ENCODE measurements at regions not wholly inside any gene's neighbourhood (a gene's known extent, or its start where the extent isn't known, plus 50 kb on each side); places are given as distances from the start of the nearest gene placed in this dataset.

DNA sequence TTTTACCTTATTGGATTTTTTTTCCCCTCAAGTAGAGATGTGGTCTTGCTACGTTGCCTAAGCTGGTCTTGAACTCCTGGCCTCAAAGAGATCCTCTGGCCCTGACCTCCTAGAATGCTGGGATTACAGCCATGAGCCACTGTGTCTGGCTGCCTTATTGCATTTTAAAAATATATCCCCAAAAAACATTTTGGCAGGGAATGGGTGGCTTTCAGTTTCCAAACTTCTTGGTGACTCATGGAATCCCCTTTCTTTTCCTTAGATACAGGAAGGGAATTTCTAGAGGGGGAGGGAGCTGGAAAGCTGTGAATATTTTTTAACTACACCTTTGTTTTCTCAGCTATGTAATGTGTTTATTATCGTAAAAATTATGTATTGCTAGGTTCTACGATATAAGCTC is 73.3 kb downstream of the SNRPE start:
- no peak for DNase-seq (ENCODE audit: low read depth)
- H3K4me3 ChIP-seq (ENCODE audit: low read depth, low read length): no peak overlapping the region
- H3K36me3 ChIP-seq (ENCODE audit: control insufficient read depth, insufficient read depth, low read length): no peaks in the 10 kb centered on the region
- TF ChIP-seq, protein P1, sequence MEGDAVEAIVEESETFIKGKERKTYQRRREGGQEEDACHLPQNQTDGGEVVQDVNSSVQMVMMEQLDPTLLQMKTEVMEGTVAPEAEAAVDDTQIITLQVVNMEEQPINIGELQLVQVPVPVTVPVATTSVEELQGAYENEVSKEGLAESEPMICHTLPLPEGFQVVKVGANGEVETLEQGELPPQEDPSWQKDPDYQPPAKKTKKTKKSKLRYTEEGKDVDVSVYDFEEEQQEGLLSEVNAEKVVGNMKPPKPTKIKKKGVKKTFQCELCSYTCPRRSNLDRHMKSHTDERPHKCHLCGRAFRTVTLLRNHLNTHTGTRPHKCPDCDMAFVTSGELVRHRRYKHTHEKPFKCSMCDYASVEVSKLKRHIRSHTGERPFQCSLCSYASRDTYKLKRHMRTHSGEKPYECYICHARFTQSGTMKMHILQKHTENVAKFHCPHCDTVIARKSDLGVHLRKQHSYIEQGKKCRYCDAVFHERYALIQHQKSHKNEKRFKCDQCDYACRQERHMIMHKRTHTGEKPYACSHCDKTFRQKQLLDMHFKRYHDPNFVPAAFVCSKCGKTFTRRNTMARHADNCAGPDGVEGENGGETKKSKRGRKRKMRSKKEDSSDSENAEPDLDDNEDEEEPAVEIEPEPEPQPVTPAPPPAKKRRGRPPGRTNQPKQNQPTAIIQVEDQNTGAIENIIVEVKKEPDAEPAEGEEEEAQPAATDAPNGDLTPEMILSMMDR (IDR thresholded peaks at IDR 0.05; ENCODE audit: insufficient read depth, low read length, poor library complexity, severe bottlenecking): no peak
- no peaks in the 10 kb centered on the region for H3K27me3 ChIP-seq (ENCODE audit: control insufficient read depth, insufficient read depth, low read length)

DNA sequence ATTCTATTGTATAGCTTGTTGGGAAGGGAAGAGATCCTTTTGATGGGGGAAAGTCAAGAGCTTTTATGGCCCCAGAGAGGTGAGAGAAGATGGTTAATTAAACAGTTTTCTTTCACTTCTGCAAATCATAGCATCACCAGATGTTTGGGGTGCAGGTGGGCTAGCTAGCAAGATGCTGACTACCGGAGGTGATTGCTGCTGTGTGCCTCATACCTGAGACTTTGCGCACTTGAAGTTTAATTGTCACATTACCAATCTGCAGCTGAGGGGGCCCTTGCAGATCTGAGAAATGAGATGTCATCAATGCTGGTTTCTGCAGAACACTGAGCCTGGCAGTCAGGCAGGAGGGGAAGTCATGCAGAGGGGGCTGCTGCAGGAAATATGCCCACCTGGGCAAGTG is 73.9 kb downstream of the SNRPE start:
- Histone ChIP-seq H3K36me3 (ENCODE audit: control insufficient read depth, insufficient read depth, low read length) (no peaks in the 10 kb centered on the region), H3K27me3 (ENCODE audit: control insufficient read depth, insufficient read depth, low read length) (no peaks in the 10 kb centered on the region), H3K4me3 (ENCODE audit: low read depth, low read length) (no peak overlapping the region)
- TF ChIP-seq, protein P1 (IDR thresholded peaks at IDR 0.05; ENCODE audit: insufficient read depth, low read length, poor library complexity, severe bottlenecking): no peak
- no peak for DNase-seq (ENCODE audit: low read depth)

- no peak for DNase-seq (ENCODE audit: low read depth)
- Histone ChIP-seq H3K4me3 (ENCODE audit: low read depth, low read length) (no peak overlapping the region), H3K27me3 (ENCODE audit: control insufficient read depth, insufficient read depth, low read length) (no peaks in the 10 kb centered on the region), H3K36me3 (ENCODE audit: control insufficient read depth, insufficient read depth, low read length) (no peaks in the 10 kb centered on the region)
- TF ChIP-seq, protein P1 (IDR thresholded peaks at IDR 0.05; ENCODE audit: insufficient read depth, low read length, poor library complexity, severe bottlenecking): no peak
These were observed 76.4 kb downstream of the SNRPE start for GRCh38 chr1:203937678-203938330.

- TF ChIP-seq, protein P1 (IDR thresholded peaks at IDR 0.05; ENCODE audit: insufficient read depth, low read length, poor library complexity, severe bottlenecking): no peak
- no peaks in the 10 kb centered on the region for H3K27me3 ChIP-seq (ENCODE audit: control insufficient read depth, insufficient read depth, low read length)
- H3K36me3 ChIP-seq (ENCODE audit: control insufficient read depth, insufficient read depth, low read length): no peaks in the 10 kb centered on the region
- H3K4me3 ChIP-seq (ENCODE audit: low read depth, low read length): no peak overlapping the region
- no peak for DNase-seq (ENCODE audit: low read depth)
These were observed 83.4 kb downstream of the SNRPE start for GRCh38 chr1:203944651-203945404.

GRCh38 chr1:203954293-203954692 is 92.9 kb downstream of the SNRPE start:
- no peaks in the 10 kb centered on the region for H3K36me3 ChIP-seq (ENCODE audit: control insufficient read depth, insufficient read depth, low read length)
- TF ChIP-seq, protein P1 (IDR thresholded peaks at IDR 0.05; ENCODE audit: insufficient read depth, low read length, poor library complexity, severe bottlenecking): no peak
- H3K27me3 ChIP-seq (ENCODE audit: control insufficient read depth, insufficient read depth, low read length): no peaks in the 10 kb centered on the region
- no peak for DNase-seq (ENCODE audit: low read depth)
- H3K4me3 ChIP-seq (ENCODE audit: low read depth, low read length): no peak overlapping the region

Data from kidney epithelial cell (primary cell).